ENCODE measurements at regions not wholly inside any gene's neighbourhood (a gene's known extent, or its start where the extent isn't known, plus 50 kb on each side); places are given as distances from the start of the nearest gene placed in this dataset.

- TF ChIP-seq, protein P1, sequence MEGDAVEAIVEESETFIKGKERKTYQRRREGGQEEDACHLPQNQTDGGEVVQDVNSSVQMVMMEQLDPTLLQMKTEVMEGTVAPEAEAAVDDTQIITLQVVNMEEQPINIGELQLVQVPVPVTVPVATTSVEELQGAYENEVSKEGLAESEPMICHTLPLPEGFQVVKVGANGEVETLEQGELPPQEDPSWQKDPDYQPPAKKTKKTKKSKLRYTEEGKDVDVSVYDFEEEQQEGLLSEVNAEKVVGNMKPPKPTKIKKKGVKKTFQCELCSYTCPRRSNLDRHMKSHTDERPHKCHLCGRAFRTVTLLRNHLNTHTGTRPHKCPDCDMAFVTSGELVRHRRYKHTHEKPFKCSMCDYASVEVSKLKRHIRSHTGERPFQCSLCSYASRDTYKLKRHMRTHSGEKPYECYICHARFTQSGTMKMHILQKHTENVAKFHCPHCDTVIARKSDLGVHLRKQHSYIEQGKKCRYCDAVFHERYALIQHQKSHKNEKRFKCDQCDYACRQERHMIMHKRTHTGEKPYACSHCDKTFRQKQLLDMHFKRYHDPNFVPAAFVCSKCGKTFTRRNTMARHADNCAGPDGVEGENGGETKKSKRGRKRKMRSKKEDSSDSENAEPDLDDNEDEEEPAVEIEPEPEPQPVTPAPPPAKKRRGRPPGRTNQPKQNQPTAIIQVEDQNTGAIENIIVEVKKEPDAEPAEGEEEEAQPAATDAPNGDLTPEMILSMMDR (IDR thresholded peaks at IDR 0.05), result no peak
- TF ChIP-seq POLR2A (IDR thresholded peaks at IDR 0.05), result no peak
Measured at GRCh38 chr12:93205361-93205760, 172.4 kb upstream of the NUDT4 start.

Measured in uterus (tissue), 2 donors.